Right atrium auricular region (tissue), 2 donors: ENCODE measurements at regions not wholly inside any gene's neighbourhood (a gene's known extent, or its start where the extent isn't known, plus 50 kb on each side); places are given as distances from the start of the nearest gene placed in this dataset.

Experiments used
- DNase-seq: peaks from one replicate; pipeline ENCODE4 v3.0.0-alpha.2; 2019; ENCODE audit warnings: low spot score
- H3K27ac ChIP-seq, 2 donors: fragments of 200-600 bp; sonication (generic); 1 replicate in 1 of 2; 2 replicates in 1 of 2; pipeline ENCODE4 v1.5.1; 2016 to 2019
- H3K27me3 ChIP-seq, 2 donors: fragments of 200-600 bp; sonication (generic); one replicate each; pipeline versions ENCODE4 v1.5.1 to v1.6.0; 2017 to 2019
- H3K36me3 ChIP-seq: fragments of 200-600 bp; sonication (generic); one replicate; pipeline ENCODE4 v1.5.1; 2016
- H3K4me1 ChIP-seq, 2 donors: fragments of 200-600 bp; sonication (generic); one replicate each; pipeline versions ENCODE4 v1.5.1 to v1.6.0; 2017 to 2019
- H3K4me3 ChIP-seq, 2 donors: fragments of 200-600 bp; sonication (generic); 1 replicate in 1 of 2; 2 replicates in 1 of 2; pipeline ENCODE4 v1.5.1; 2017 to 2019; ENCODE audit warnings: mild to moderate bottlenecking in 1 of 2, moderate library complexity in 1 of 2
- H3K9me3 ChIP-seq, 2 donors: fragments of 200-600 bp; sonication (generic); one replicate each; pipeline ENCODE4 v1.5.1; 2019
- CTCF ChIP-seq, 2 donors: fragments of 200-600 bp; sonication (generic); IDR thresholded peaks; one replicate each; pipeline ENCODE4 v1.5.1; 2019; ENCODE audit warnings: antibody characterized with exemption in 2 of 2

DNA sequence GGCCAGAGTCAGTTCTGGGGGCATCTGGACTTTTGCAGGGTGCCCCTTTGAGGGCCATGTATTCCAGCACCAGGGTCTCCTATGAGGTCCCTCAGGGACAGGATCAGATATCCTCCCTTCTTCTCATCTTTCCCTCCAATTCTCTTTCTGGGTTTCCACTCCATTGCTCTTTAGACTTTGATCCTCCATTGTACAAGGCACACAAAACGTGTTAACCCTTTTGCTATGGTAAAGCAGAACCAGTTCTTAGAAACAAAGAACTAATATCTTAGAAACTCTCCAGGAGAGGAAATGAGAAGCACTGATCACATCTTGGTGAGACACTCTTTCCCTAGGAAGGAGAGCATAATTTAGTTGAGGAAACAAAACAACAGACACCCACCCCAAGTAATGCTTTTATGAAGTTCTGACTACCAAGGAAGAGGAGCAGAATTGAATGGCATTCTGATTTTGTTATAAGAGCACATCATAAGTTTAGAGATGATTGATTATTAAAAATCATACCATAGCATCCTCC is 200.7 kb upstream of the NPY2R start:
- TF ChIP-seq CTCF (IDR thresholded peaks at IDR 0.05): no peak
- Histone ChIP-seq H3K4me3 (no peak overlapping the region), H3K4me1 (no peaks in the 10 kb centered on the region), H3K27me3 (no peaks in the 10 kb centered on the region), H3K9me3 (no peaks in the 10 kb centered on the region), H3K36me3 (no peaks in the 10 kb centered on the region), H3K27ac (no peak overlapping the region)
- DNase-seq: no peak

GRCh38 chr4:155008389-155008788 is 200.0 kb upstream of the NPY2R start:
- Histone ChIP-seq H3K36me3 (no peaks in the 10 kb centered on the region), H3K9me3 (no peaks in the 10 kb centered on the region), H3K4me1 (no peaks in the 10 kb centered on the region), H3K27ac (no peak overlapping the region), H3K4me3 (no peak overlapping the region), H3K27me3 (no peaks in the 10 kb centered on the region)
- no peak for DNase-seq
- TF ChIP-seq CTCF (IDR thresholded peaks at IDR 0.05): no peak

DNA sequence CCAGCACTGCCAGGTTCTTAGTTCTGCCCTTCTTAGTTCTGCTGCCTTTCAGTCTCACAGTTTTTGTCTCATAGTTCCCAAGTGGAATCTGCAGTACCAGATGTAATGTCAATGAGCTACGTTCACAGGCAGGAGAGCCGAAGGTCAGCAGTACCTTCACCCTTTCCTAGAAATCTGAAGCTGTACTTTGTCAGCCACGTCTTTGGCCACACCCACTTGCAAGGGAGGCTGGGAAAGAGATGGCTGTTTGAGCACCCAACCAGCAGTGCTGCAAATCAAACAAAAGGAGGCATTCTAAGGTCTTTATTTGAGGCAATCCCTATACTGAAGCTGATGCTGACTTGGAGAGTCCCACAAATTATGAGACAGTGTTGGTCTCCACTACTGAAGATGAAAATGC is 199.1 kb upstream of the NPY2R start:
- Histone ChIP-seq H3K4me3 (no peak overlapping the region), H3K4me1 (no peaks in the 10 kb centered on the region), H3K36me3 (no peaks in the 10 kb centered on the region), H3K9me3 (no peaks in the 10 kb centered on the region), H3K27me3 (no peaks in the 10 kb centered on the region), H3K27ac (no peak overlapping the region)
- no peak for TF ChIP-seq CTCF (IDR thresholded peaks at IDR 0.05)
- DNase-seq: no peak

- Histone ChIP-seq H3K36me3 (no peaks in the 10 kb centered on the region), H3K9me3 (no peaks in the 10 kb centered on the region), H3K27ac (no peak overlapping the region), H3K4me1 (no peaks in the 10 kb centered on the region), H3K4me3 (no peak overlapping the region), H3K27me3 (no peaks in the 10 kb centered on the region)
- no peak for DNase-seq
- no peak for TF ChIP-seq CTCF (IDR thresholded peaks at IDR 0.05)
Observed at GRCh38 chr4:155010376-155010775, 198.1 kb upstream of the NPY2R start.

GRCh38 chr4:155011163-155011780 is 197.2 kb upstream of the NPY2R start:
- Histone ChIP-seq H3K9me3 (no peaks in the 10 kb centered on the region), H3K27ac (no peak overlapping the region), H3K4me3 (no peak overlapping the region), H3K36me3 (no peaks in the 10 kb centered on the region), H3K27me3 (no peaks in the 10 kb centered on the region), H3K4me1 (no peaks in the 10 kb centered on the region)
- no peak for TF ChIP-seq CTCF (IDR thresholded peaks at IDR 0.05)
- DNase-seq: no peak

DNA sequence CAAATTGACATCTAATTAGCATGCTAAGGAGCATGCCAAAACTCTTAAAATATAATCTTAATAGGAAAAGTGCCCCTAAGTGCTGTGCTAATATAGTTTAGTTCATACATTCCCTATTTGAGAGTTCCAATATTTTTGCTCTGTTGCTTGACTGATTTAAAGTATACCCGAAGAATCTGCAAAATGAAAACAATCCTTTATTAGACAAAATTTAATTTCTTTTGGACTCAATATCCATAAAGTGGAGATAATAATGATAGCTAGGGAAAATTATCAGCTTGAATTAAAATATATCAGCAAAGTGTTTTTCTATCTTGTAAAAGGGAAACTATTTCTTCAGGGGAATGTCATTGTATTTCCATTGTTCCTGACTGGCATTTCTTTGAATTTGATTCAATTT is 196.0 kb upstream of the NPY2R start:
- no peak for TF ChIP-seq CTCF (IDR thresholded peaks at IDR 0.05)

More for the DNA sequence above, 196.0 kb upstream of the NPY2R start:
- no peak for DNase-seq
- Histone ChIP-seq H3K9me3 (no peaks in the 10 kb centered on the region), H3K4me3 (no peak overlapping the region), H3K4me1 (no peaks in the 10 kb centered on the region), H3K27me3 (no peaks in the 10 kb centered on the region), H3K27ac (no peak overlapping the region), H3K36me3 (no peaks in the 10 kb centered on the region)
